ENCODE measurements at regions not wholly inside any gene's neighbourhood (a gene's known extent, or its start where the extent isn't known, plus 50 kb on each side); places are given as distances from the start of the nearest gene placed in this dataset.

DNA sequence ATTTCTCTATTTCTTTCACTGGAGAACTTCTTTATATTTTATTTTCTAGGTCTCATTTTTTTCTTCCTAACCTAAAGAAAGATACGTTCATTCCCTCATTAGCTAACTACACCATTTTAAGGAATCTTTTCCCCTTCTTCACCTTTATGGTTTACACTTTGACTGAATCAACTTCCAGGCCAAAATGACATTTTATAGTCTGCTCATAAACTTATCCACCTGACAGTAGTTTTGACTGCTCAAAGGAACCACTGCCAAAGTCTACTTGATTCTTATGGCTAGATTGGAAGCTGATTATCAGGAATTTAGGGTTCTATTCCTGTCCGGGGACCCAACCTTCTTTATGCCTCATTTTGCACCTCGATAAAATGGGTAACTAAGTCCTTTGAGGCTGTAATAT, 73.0 kb upstream of the FOXP2 start:
- H3K27ac ChIP-seq (ENCODE audit: extremely low read length, insufficient read depth, low read length), result no peak overlapping the region
- intact Hi-C loops (cut with micrococcal nuclease; ENCODE audit: unreplicated experiment), result no loop called here
- H3K4me1 ChIP-seq (ENCODE audit: insufficient read depth, low read length), result no peaks in the 10 kb centered on the region
- FAIRE-seq (no peak), DNase-seq (ENCODE audit: low spot score) (no peak), ATAC-seq (no peak)
- no TSS peak for BruUV-seq (replicated peaks)
- no peak overlapping the region for H2AFZ ChIP-seq (ENCODE audit: low read length)
- no peaks in the 10 kb centered on the region for H3K79me2 ChIP-seq (ENCODE audit: insufficient read depth, low read length)
- H3K9ac ChIP-seq (ENCODE audit: insufficient read depth, low read depth, low read length), result no peak overlapping the region
- ChIA-PET POLR2A (no interaction called here), CTCF (ENCODE audit: low intra/inter-chr PET ratio, low total read pairs) (no interaction called here)
- in situ Hi-C loops (cut with HindIII; ENCODE audit: extremely low pct_ligation_motif_present, low pct_unique_long_range_greater_than_20kb), result no loop called here
- no peaks in the 10 kb centered on the region for H3K27me3 ChIP-seq (ENCODE audit: control insufficient read depth in 1 of 2, insufficient read depth in 2 of 2, low read length in 2 of 2)
- no peak overlapping the region for H3K4me3 ChIP-seq (replicated peaks in 1 of 3; ENCODE audit: insufficient read depth in 1 of 3, low read depth in 2 of 3, low read length in 3 of 3)
- TF ChIP-seq ZNF788 (CRISPR knock-in tag; IDR thresholded peaks at IDR 0.05; ENCODE audit: borderline replicate concordance), result no peak
- no peak for TF ChIP-seq HNF4A (CRISPR knock-in tag; IDR thresholded peaks at IDR 0.05)
- TF ChIP-seq ZNF160 (CRISPR knock-in tag; IDR thresholded peaks at IDR 0.05), result no peak
- no peaks in the 10 kb centered on the region for H4K20me1 ChIP-seq (ENCODE audit: insufficient read depth, low read length)
- no peaks in the 10 kb centered on the region for H3K9me3 ChIP-seq (ENCODE audit: low read length)
- no peak overlapping the region for H3K4me2 ChIP-seq (ENCODE audit: low read depth, low read length)
- H3K36me3 ChIP-seq (replicated peaks in 1 of 2; ENCODE audit: control insufficient read depth in 1 of 2, insufficient read depth in 2 of 2, low read length in 2 of 2), result no peaks in the 10 kb centered on the region
- WGBS (ENCODE audit: low lambda C conversion rate), result 0% methylated on average over 3 of the region's 3 CpGs

DNA sequence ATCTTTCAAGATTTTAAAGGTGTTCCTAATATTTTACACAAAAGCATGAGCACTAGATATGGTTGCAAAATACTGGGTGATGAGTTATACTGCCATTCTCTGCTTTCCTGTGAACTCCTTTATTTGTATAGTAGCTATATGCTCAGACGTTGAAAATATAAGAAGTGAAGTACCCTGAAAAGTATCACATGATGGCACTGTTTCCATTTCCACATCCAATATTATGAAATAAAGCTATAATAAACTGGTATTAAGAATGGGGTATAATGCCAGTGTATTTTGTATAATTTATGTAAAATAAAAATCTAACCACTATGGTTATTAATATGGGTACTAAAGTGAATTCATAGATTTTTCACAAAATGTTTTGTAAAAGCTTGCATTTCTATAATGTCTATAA, 79.6 kb upstream of the FOXP2 start:
- ATAC-seq, result no peak
- intact Hi-C loops (cut with micrococcal nuclease; ENCODE audit: unreplicated experiment) (no loop called here), in situ Hi-C loops (cut with HindIII; ENCODE audit: extremely low pct_ligation_motif_present, low pct_unique_long_range_greater_than_20kb) (no loop called here)
- WGBS (ENCODE audit: low lambda C conversion rate), result 0% methylated on average over 1 of the region's 1 CpG
- H3K27me3 ChIP-seq (ENCODE audit: control insufficient read depth in 1 of 2, insufficient read depth in 2 of 2, low read length in 2 of 2), result no peaks in the 10 kb centered on the region
- no peak overlapping the region for H3K27ac ChIP-seq (ENCODE audit: extremely low read length, insufficient read depth, low read length)
- no peak for DNase-seq (ENCODE audit: low spot score)
- no peak overlapping the region for H3K9ac ChIP-seq (ENCODE audit: insufficient read depth, low read depth, low read length)
- H3K4me2 ChIP-seq (ENCODE audit: low read depth, low read length), result no peak overlapping the region
- H3K79me2 ChIP-seq (ENCODE audit: insufficient read depth, low read length), result no peaks in the 10 kb centered on the region
- H4K20me1 ChIP-seq (ENCODE audit: insufficient read depth, low read length), result no peaks in the 10 kb centered on the region
- FAIRE-seq, result no peak
- H3K9me3 ChIP-seq (ENCODE audit: low read length), result no peaks in the 10 kb centered on the region
- no peaks in the 10 kb centered on the region for H3K4me1 ChIP-seq (ENCODE audit: insufficient read depth, low read length)
- BruUV-seq (replicated peaks), result no TSS peak
- no peaks in the 10 kb centered on the region for H3K36me3 ChIP-seq (replicated peaks in 1 of 2; ENCODE audit: control insufficient read depth in 1 of 2, insufficient read depth in 2 of 2, low read length in 2 of 2)
- H3K4me3 ChIP-seq (replicated peaks in 1 of 3; ENCODE audit: insufficient read depth in 1 of 3, low read depth in 2 of 3, low read length in 3 of 3), result no peak overlapping the region
- ChIA-PET POLR2A (no interaction called here), CTCF (ENCODE audit: low intra/inter-chr PET ratio, low total read pairs) (no interaction called here)
- H2AFZ ChIP-seq (ENCODE audit: low read length), result no peak overlapping the region
- no peak for TF ChIP-seq ZNF264 (CRISPR knock-in tag; IDR thresholded peaks at IDR 0.05)
- TF ChIP-seq, protein P1, sequence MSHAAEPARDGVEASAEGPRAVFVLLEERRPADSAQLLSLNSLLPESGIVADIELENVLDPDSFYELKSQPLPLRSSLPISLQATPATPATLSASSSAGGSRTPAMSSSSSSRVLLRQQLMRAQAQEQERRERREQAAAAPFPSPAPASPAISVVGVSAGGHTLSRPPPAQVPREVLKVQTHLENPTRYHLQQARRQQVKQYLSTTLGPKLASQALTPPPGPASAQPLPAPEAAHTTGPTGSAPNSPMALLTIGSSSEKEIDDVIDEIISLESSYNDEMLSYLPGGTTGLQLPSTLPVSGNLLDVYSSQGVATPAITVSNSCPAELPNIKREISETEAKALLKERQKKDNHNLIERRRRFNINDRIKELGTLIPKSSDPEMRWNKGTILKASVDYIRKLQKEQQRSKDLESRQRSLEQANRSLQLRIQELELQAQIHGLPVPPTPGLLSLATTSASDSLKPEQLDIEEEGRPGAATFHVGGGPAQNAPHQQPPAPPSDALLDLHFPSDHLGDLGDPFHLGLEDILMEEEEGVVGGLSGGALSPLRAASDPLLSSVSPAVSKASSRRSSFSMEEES (CRISPR knock-in tag; IDR thresholded peaks at IDR 0.05), result no peak
- TF ChIP-seq ZMAT5 (CRISPR knock-in tag; IDR thresholded peaks at IDR 0.05; ENCODE audit: borderline replicate concordance, low read depth), result no peak
- TF ChIP-seq, protein P2, sequence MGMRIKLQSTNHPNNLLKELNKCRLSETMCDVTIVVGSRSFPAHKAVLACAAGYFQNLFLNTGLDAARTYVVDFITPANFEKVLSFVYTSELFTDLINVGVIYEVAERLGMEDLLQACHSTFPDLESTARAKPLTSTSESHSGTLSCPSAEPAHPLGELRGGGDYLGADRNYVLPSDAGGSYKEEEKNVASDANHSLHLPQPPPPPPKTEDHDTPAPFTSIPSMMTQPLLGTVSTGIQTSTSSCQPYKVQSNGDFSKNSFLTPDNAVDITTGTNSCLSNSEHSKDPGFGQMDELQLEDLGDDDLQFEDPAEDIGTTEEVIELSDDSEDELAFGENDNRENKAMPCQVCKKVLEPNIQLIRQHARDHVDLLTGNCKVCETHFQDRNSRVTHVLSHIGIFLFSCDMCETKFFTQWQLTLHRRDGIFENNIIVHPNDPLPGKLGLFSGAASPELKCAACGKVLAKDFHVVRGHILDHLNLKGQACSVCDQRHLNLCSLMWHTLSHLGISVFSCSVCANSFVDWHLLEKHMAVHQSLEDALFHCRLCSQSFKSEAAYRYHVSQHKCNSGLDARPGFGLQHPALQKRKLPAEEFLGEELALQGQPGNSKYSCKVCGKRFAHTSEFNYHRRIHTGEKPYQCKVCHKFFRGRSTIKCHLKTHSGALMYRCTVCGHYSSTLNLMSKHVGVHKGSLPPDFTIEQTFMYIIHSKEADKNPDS (CRISPR knock-in tag; IDR thresholded peaks at IDR 0.05), result no peak
- TF ChIP-seq, protein P3, sequence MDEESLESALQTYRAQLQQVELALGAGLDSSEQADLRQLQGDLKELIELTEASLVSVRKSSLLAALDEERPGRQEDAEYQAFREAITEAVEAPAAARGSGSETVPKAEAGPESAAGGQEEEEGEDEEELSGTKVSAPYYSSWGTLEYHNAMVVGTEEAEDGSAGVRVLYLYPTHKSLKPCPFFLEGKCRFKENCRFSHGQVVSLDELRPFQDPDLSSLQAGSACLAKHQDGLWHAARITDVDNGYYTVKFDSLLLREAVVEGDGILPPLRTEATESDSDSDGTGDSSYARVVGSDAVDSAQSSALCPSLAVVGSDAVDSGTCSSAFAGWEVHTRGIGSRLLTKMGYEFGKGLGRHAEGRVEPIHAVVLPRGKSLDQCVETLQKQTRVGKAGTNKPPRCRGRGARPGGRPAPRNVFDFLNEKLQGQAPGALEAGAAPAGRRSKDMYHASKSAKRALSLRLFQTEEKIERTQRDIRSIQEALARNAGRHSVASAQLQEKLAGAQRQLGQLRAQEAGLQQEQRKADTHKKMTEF (CRISPR knock-in tag; IDR thresholded peaks at IDR 0.05), result no peak
- no peak for TF ChIP-seq GABPA (IDR thresholded peaks at IDR 0.05; ENCODE audit: low read depth, low read length)
- no peak for TF ChIP-seq GABPA (CRISPR knock-in tag; IDR thresholded peaks at IDR 0.05; ENCODE audit: low read depth)
- no peak for TF ChIP-seq ZFP90 (CRISPR knock-in tag; IDR thresholded peaks at IDR 0.05; ENCODE audit: borderline replicate concordance)
- no peak for TF ChIP-seq ZNF773 (CRISPR knock-in tag; IDR thresholded peaks at IDR 0.05; ENCODE audit: borderline replicate concordance)
- no peak for TF ChIP-seq DNMT1 (CRISPR knock-in tag; IDR thresholded peaks at IDR 0.05)
- TF ChIP-seq ZZZ3 (CRISPR knock-in tag; IDR thresholded peaks at IDR 0.05; ENCODE audit: borderline replicate concordance), result no peak
- TF ChIP-seq NAIF1 (CRISPR knock-in tag; IDR thresholded peaks at IDR 0.05; ENCODE audit: borderline replicate concordance), result no peak
- no peak for TF ChIP-seq FLYWCH1 (CRISPR knock-in tag; IDR thresholded peaks at IDR 0.05)
